GM23338 (cell line): ENCODE measurements at regions not wholly inside any gene's neighbourhood (a gene's known extent, or its start where the extent isn't known, plus 50 kb on each side); places are given as distances from the start of the nearest gene placed in this dataset.

Source experiments
- EZH2 ChIP-seq: fragments of 200-600 bp; sonication (generic); IDR thresholded peaks from one replicate; pipeline ENCODE4 v1.8.0; 2017; ENCODE audit warnings: antibody characterized with exemption, mild to moderate bottlenecking, low read depth; ENCODE audit not compliant: unreplicated experiment
- REST ChIP-seq: IDR thresholded peaks from one replicate; pipeline ENCODE4 v1.6.1; 2018; ENCODE audit warnings: antibody characterized with exemption; ENCODE audit not compliant: unreplicated experiment
- ZNF331 ChIP-seq: fragments of 250-450 bp; sonication (Bioruptor Pico); IDR thresholded peaks from 2 replicates; pipeline ENCODE4 v1.5.0; 2020; ENCODE audit warnings: low read depth, mild to moderate bottlenecking, moderate library complexity

- TF ChIP-seq EZH2 (no peak), ZNF331 (CRISPR knock-in tag) (no peak), REST (no peak)
These were observed 1166.3 kb upstream of the CITED2 start for GRCh38 chr6:140540743-140541142.
